ENCODE measurements at regions not wholly inside any gene's neighbourhood (a gene's known extent, or its start where the extent isn't known, plus 50 kb on each side); places are given as distances from the start of the nearest gene placed in this dataset.
"Not testable (repeated sequence)": the region's sequence is repeated elsewhere in the genome, so short reads cannot be mapped to it uniquely, and the experiment has no call there.

- no peak for DNase-seq
Measured at GRCh38 chr5:136810261-136810801, 445.0 kb upstream of the TRPC7 start.

GRCh38 chr5:136809382-136809781 is 444.0 kb upstream of the TRPC7 start:
- no peak for DNase-seq

- no peak for DNase-seq
Measured at GRCh38 chr5:136808756-136809155, 443.4 kb upstream of the TRPC7 start.

- DNase-seq: no peak
Measured at GRCh38 chr5:136805466-136805865, 440.1 kb upstream of the TRPC7 start.

GRCh38 chr5:136802383-136802782 is 437.0 kb upstream of the TRPC7 start:
- no peak for DNase-seq

GRCh38 chr5:136799806-136800372 is 434.5 kb upstream of the TRPC7 start:
- no peak for DNase-seq

GRCh38 chr5:136793300-136793699 is 428.0 kb upstream of the TRPC7 start:
- no peak for DNase-seq

- no peak for DNase-seq
Measured at GRCh38 chr5:136781464-136781863, 416.1 kb upstream of the TRPC7 start.

GRCh38 chr5:136780518-136780917 is 415.2 kb upstream of the TRPC7 start:
- DNase-seq: no peak

GRCh38 chr5:136776022-136776927 is 410.9 kb upstream of the TRPC7 start:
- DNase-seq: no peak

GRCh38 chr5:136772491-136772890 is 407.1 kb upstream of the TRPC7 start:
- DNase-seq: no peak

- peak; percentile 89 for DNase-seq
Measured at GRCh38 chr5:136769900-136770684, 404.7 kb upstream of the TRPC7 start.

- DNase-seq: no peak
Measured at GRCh38 chr5:136769093-136769492, 403.7 kb upstream of the TRPC7 start.

GRCh38 chr5:136768457-136768856 is 403.1 kb upstream of the TRPC7 start:
- no peak for DNase-seq

GRCh38 chr5:136766456-136766855 is 401.1 kb upstream of the TRPC7 start:
- DNase-seq: peak; percentile 87

- no peak for DNase-seq
Measured at GRCh38 chr5:136764601-136765000, 399.3 kb upstream of the TRPC7 start.

GRCh38 chr5:136763548-136763947 is 398.2 kb upstream of the TRPC7 start:
- DNase-seq: no peak

GRCh38 chr5:136754216-136754615 is 388.9 kb upstream of the TRPC7 start:
- no peak for DNase-seq

- no peak for DNase-seq
Measured at GRCh38 chr5:136750224-136750862, 385.0 kb upstream of the TRPC7 start.

GRCh38 chr5:136749016-136749415 is 383.7 kb upstream of the TRPC7 start:
- no peak for DNase-seq

GRCh38 chr5:136743052-136743451 is 377.7 kb upstream of the TRPC7 start:
- no peak for DNase-seq

- DNase-seq: no peak
Measured at GRCh38 chr5:136740228-136740627, 374.9 kb upstream of the TRPC7 start.

GRCh38 chr5:136739271-136739670 is 373.9 kb upstream of the TRPC7 start:
- DNase-seq: not testable (repeated sequence)
